T47D (cell line): ENCODE measurements at regions not wholly inside any gene's neighbourhood (a gene's known extent, or its start where the extent isn't known, plus 50 kb on each side); places are given as distances from the start of the nearest gene placed in this dataset.
"Not testable (repeated sequence)": the region's sequence is repeated elsewhere in the genome, so short reads cannot be mapped to it uniquely, and the experiment has no call there.

Experiments
- DNase-seq, 2 experiments: peaks; one replicate each; pipeline versions ENCODE4 v3.0.0 to v3.0.0-alpha.2; 2011 to 2012; ENCODE audit warnings: low read depth in 1 of 2, low spot score in 1 of 2
- JUND ChIP-seq: IDR thresholded peaks from 2 replicates; pipeline ENCODE4 v1.6.1; 2012; ENCODE audit warnings: low read depth
- in situ Hi-C: cut with HindIII; loops from 2 replicates; pipeline ENCODE4 v1.10.0; 2016; ENCODE audit warnings: low sequenced_read_pairs, low pct_unique_long_range_greater_than_20kb

GRCh38 chr2:183532514-183532913 is 408.3 kb downstream of the NUP35 start:
- peak in 1 of 2 experiments; percentile 26 for DNase-seq
- in situ Hi-C loops = no loop called here
- TF ChIP-seq JUND = no peak

- no peak for TF ChIP-seq JUND
- in situ Hi-C loops = no loop called here
- DNase-seq = no peak
Measured at GRCh38 chr2:183533021-183533420, 408.8 kb downstream of the NUP35 start.

DNA sequence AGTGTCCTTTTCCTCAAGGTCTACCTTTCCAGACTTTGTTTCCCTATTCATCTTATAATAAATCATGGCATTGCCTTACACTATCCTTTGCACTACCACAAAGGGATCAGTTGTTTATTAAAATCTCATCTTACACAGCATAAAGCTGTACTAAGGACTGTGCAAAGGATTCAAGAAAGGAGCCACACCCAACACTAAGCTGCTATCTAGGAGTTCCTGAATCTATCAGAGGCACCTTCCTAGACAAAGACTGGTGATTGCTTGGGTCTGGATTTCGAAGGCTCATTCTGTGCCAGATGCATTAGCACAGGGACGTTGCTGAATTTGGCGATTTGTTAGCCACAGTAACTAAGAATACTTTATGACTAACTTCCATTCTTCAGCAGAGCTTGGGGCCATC is 412.0 kb downstream of the NUP35 start:
- no peak for TF ChIP-seq JUND
- in situ Hi-C loops = no loop called here
- DNase-seq = no peak

DNA sequence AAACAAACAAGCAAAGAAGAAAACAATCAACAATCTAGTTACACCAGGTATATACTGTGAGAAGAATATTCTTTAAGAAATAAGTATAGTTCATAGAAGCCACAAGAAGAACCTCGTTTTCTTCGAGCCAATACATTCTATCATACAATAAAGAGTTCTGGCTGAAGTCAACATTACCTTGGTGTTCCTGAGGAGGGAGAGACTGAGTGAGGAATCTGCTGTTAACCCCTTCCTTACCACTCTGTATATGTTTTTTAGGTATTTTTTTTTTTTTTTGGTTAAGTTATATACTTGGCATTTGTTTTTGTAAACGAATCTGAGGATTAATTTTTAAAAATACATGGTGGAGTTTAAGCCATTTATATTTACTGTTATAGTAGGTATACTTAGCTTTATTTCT is 412.5 kb downstream of the NUP35 start:
- TF ChIP-seq JUND = no peak

GRCh38 chr2:183541766-183542165 is 417.5 kb downstream of the NUP35 start:
- in situ Hi-C loops = no loop called here
- DNase-seq = no peak
- TF ChIP-seq JUND = no peak

More for the DNA sequence above, 412.5 kb downstream of the NUP35 start:
- no peak for DNase-seq
- in situ Hi-C loops = no loop called here

GRCh38 chr2:183542606-183543005 is 418.4 kb downstream of the NUP35 start:
- no peak for TF ChIP-seq JUND
- in situ Hi-C loops = no loop called here
- DNase-seq = no peak

DNA sequence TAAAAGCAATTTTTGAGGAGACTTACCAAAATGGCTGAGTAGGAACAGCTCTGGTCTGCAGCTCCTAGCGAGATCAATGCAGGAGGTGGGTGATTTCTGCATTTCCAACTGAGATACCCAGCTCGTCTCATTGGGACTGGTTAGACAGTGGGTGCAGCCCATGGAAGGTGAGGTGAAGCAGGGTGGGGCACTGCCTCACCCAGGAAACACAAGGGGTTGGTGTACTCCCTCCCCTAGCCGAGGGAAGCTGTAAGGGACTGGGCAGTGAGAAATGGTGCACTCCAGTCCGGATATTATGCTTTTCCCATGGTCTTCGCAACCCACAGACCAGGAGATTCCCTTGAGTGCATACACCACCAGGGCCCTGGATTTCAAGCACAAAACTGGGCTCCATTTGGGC is 419.0 kb downstream of the NUP35 start:
- no peak for TF ChIP-seq JUND
- in situ Hi-C loops = no loop called here
- no peak for DNase-seq

DNA sequence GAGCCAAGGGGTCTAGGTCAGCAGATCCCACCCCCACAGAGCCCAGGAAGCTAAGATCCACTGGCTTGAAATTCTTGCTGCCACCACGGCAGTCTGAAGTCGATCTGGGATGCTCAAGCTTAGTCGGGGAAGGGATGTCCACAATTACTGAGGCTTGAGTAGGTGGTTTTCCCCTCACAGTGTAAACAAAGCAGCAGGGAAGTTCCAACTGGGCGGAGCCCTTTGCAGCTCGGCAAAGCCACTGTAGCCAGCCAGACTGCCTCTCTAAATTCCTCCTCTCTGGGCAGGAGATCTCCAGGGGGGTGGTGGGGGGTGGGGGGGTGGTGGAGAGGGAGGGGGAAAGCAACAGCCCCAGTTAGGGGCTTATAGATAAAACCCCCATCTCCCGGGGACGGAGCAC is 419.5 kb downstream of the NUP35 start:
- TF ChIP-seq JUND = no peak
- in situ Hi-C loops = no loop called here
- DNase-seq = no peak

GRCh38 chr2:183546560-183547350 is 422.5 kb downstream of the NUP35 start:
- in situ Hi-C loops = not testable (repeated sequence)

GRCh38 chr2:183552716-183553115 is 428.5 kb downstream of the NUP35 start:
- no peak for DNase-seq
- in situ Hi-C loops = no loop called here
- TF ChIP-seq JUND = no peak

More at GRCh38 chr2:183546560-183547350, 422.5 kb downstream of the NUP35 start:
- not testable (repeated sequence) for DNase-seq

- in situ Hi-C loops = no loop called here
- no peak for TF ChIP-seq JUND
- no peak for DNase-seq
Measured at GRCh38 chr2:183564726-183565125, 440.5 kb downstream of the NUP35 start.

GRCh38 chr2:183575481-183575880 is 451.2 kb downstream of the NUP35 start:
- DNase-seq = no peak
- in situ Hi-C loops = no loop called here
- TF ChIP-seq JUND = no peak

- in situ Hi-C loops = no loop called here
- DNase-seq = no peak
- no peak for TF ChIP-seq JUND
Measured at GRCh38 chr2:183579686-183580085, 455.4 kb downstream of the NUP35 start.

DNA sequence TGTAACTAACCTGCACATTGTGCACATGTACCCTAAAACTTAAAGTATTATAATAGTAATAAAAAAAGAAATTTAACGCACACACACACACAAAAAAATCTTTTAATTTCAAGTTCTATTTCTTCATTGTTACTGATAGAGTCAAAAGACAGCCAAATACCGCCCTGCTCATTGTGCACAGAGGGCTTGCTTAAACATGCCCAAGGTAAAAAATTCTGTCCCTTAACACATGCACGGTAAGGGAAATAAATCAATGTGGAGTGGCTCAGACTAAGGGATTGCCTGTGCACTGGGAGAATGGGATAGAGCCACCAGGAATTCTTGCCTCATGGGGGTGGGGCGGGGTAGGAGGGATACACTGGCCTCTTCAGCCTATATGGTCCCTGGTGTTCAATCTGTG is 468.0 kb downstream of the NUP35 start:
- DNase-seq = no peak
- in situ Hi-C loops = no loop called here
- no peak for TF ChIP-seq JUND
